ENCODE measurements at regions not wholly inside any gene's neighbourhood (a gene's known extent, or its start where the extent isn't known, plus 50 kb on each side); places are given as distances from the start of the nearest gene placed in this dataset.
A peak's percentile ranks its signal among the peaks of the same experiment; 100 is the strongest.

DNA sequence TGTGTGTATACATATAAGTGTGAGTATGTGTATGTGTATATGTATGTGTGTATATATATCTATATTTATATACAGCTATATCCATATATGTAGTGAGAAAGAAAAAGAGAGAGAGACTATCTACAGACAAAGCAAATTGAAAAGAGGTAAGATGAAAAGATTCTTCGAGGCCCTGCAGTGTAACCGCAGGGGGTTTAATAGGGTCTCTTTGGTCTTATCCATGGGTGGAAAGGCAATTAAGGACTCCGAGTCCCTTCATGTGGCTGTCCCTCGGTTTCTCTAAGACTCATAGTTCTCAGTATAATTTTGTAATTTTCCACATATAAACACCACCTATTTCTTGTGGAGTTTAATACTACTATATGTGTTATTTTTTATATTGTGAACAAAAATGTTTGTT, 50.6 kb upstream of the JAZF1 start:
- no peak for DNase-seq

DNA sequence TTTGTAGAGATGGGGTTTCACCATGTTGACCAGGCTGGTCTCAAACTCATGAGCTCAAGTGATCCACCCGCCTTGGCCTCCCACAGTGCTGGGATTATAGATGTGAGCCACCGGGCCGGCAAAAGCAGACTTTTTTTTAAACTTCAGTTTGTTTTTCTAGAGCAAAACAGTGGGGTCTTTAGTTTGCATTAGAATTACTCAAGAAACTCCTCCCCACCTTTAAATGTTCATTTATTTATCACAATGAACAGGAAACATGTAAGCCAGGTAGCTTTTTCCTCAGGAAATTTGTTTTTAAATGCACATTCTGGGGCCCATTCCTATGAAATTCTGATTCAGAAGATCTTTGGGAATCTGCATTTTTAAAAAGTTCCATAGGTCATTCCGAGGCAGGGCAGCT, 56.0 kb upstream of the JAZF1 start:
- no peak for DNase-seq

DNA sequence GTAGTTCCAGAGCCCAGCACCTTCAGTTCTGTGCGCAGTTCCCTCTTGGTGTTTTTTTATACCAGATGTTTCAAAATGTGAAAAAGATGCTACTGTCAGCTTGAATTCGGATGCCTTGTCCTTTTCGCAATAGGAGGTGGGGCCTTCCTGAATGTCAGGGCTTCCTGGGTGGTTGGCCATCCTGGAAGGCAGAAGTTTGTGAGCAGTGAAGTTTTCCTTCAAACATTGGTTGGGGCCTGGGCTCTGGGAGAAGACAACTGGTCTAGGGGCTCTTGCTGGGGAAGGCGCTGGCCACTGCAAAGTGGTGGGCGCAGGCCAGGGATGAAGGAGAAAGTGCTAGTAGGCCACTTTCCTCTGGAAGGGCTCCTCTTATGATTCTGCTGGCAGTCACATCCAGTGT, 56.8 kb upstream of the JAZF1 start:
- DNase-seq, result no peak

DNA sequence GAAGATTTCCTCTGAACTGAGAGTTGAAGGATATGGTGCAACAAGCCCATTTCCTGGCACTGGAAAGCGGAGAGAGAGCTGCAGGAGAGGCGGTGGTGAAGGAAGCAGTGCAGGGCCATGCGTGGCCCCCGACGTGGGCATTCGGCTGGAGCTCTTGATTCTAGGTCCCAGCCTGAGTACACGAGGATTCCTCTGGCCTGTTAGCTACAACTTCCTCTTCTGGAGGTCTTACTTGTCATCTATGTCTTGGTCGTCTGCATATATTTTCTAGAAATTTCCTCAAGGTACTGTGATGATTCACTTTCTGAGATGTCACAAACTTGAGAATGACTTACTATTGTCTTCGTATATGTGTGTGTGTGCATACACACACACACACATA, 59.2 kb upstream of the JAZF1 start:
- no peak for DNase-seq

DNA sequence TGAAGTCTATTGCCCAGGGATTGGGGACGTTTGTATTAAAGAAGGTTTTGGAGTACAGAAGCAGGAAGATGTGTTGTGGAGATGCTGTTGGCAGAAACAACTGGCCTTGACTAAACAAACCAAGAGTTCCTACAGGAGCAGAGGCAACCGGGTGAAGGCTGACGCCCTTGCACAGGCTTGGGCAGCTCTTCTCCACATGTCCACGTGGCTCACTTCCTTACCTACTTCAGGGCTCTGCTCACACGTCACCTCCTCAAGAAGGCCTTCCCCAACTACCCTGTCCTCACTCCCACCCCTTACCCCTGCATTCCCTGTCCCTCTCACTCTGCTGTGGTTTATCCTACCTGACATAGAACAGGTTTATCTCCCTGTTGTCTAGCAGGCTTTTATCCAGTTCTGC, 59.9 kb upstream of the JAZF1 start:
- no peak for DNase-seq

DNA sequence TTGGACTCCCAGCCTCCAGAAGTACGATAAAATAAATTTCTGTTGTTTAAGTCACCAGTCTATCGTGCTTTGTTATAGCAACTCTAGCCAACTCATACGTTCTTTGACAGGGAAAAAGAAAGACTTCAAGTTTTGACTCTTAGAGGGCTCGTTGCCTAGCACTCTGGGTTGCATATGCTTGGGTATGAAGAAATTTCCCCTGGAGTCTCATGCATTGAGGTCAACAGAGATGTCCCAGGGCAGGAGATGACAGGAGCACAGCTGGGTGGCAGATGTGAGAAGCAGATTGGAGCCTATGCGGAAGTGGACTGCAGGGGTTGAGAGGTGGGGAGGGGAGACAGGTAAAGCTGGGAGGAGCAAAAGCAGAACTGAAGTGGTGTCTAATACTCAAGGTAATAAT, 63.3 kb upstream of the JAZF1 start:
- no peak for DNase-seq

DNA sequence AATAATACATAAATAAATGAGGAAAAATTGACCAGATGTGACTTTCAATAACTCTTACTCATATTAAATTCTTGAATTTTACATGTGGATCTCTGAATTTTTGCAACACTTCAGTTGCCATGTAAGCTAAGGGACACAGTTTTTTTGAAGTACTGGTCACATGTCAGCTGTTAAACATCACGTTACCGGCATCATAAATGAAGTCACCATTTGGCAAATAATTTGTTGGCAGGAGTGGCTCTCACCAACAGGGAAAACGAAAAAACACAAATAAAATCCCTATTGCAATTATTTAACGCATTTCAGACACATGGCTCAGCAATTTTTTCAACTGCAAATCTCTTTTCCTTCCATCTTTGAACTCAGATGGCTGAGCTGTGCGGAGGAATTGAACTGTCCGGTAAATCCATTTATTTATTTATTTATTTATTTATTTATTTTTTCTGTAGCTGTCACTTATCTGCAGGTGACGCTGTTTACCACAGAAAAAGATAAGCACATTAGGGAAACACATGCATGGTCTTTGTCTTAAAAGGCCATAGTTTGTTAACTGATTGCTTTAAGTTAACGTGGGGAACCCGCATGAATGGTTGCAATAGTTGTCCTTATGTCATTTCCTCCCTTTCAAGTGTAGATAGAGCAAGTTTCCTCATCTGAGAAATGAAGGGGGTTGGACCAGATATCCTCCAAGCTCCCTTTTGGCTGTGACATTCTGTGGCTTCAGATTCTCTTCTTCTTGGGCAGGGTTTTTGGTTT, 64.7 kb upstream of the JAZF1 start:
- no peak for DNase-seq

DNA sequence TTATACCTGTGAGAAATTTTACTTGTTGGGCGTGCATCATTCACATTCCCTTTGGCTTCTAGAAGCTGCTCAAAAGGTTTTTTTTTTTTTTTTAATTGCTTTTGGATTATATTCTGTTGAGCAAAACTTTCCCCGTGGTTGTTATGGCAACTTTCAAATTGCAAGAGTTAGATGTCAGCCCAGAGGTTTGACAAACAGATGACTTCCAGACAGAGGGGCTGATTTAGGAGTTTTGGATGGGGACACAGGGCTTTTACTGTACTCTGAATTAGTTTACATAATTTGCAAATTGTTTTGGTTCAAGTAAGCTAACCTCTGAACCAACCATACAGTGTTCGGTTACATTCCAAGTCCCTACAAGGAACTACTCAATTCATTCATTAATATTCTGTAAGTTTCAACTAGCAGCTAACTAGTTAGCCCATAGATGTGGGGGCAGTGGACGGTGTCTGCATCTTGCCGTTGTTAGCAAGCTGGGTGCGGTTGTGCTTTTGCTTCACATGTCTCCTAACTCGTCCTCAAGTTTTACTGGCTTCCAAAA, 66.4 kb upstream of the JAZF1 start:
- no peak for DNase-seq

DNA sequence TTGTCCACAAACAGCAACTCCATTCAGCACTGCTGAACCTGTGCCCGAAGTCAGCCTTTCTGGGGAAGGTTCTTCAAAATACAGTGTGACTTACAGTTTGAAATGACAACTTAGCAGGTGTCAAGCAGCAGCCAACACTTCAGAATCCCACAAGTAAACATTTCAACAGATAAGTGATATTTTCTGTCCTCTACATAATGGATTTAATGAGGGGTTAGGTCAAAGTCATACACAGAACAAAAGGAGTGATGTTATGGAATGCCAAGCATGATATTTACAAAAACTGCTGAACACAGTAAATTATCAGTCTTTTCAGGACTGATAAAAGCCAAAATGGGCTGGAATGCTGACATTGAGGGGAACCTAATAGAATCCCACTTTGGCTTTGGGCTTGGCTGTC, 77.6 kb upstream of the JAZF1 start:
- DNase-seq, result no peak

DNA sequence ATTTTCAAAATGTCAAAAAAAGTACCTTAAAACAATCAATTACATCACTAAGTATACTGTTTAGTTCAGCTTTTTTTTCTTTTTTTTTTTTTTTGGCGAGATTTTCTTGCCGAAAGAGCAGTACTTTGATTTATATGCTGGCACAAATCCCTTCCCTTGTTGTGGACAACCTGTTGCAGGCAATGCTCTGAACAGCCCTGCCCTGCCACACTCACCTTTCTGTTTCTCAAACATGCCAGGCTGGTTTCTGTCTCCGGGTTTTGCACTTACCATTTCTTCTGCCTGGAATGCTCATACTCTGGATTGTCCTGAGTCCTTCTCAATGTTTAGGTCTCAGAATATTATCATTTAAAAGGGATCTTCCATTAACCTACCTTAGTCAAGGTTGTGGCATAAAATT, 80.4 kb upstream of the JAZF1 start:
- no peak for DNase-seq

DNA sequence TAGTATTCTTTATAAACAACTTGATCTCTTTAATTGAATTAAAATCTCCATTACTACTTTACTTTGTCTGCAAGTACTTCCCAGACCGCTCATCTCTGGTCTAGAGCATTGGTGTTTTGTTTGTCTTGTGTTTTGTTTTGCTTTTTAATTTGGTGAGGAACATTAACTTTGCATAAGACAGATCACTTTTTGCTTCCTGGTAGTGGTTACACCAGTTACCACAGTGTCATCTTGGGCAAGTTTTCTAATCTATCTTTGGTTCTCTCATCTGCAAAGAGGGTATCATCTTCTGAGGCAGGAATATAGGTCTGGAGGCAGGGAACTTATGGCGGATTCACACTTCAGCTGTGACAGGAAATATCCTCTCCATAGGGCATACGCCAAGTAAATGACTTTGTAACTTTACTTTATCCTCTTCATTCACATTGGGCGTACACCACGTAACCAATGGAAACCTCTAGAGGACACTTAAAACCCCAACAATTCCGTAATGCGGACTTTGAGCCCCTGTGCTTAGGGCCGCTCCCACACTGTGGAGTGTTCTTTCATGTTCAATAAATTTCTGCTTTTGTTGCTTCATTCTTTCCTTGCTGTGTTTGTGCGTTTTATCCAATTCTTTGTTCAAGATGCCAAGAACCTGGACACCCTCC, 83.2 kb upstream of the JAZF1 start:
- DNase-seq, result no peak

DNA sequence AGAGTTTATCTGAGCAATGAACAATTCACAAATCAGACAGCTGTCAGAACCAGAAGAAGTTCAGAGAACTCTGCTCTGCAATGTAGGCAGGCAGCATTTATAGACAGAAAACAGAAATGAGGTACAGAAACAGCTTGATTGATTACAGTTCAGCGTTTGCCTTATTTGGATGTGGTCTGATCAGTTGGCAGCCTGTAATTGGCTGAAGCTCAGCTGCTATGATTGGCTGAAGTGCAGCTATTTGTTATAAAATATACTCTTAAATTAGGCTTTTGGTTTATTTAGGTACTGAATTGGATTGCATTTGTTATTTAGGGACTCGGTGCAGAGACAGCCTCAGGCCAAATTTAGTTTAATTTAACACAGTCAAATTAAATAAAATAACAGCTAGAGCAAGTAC, 85.8 kb upstream of the JAZF1 start:
- no peak for DNase-seq

DNA sequence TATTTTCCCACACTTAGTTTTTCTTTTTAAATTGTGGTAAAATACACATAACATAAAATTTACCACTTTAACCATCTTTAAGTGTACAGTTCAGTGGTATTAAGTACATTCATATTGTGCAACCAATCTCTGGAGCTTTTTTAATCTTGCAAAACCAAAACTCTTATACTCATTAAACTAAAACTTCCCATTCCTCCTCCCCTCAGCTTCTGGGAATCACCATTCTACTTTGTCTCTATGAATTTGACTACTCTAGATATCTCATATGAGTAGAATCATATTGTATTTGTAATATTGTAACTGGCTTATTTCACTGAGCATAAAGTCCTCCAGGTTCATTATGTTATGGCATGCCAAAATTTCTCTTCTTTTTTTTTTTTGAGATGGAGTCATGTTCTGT, 86.4 kb upstream of the JAZF1 start:
- DNase-seq, result no peak

DNA sequence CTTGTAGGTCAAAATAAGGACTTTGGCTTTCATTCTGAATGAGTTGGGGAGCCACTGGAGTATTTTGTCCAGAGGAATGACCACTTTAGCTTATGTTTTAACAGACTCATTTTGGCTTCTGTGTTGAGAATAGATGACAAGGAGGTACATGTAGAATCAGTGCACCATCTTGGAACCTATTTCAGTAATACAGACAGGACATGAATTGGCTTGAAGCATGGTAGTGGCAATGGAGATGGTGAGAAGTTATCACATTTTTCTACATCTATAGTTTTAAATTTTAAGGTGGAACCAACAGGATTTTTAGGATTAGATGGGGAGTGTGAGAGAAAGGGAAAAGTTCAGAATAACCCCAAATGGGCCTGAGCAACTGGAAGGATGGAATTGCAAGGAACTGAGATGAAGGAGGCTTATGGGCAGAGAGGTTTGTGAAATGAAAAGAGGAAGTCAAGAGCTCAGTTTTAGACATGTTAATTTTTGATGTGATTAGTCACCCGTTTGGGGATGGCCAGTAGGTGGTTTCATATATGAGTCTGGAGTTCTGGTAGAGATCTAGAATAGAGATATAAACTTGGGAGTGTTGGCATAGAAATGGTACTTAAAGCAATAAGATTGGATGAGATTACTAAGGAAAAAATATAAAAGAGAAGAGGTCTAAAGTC, 89.2 kb upstream of the JAZF1 start:
- no peak for DNase-seq

DNA sequence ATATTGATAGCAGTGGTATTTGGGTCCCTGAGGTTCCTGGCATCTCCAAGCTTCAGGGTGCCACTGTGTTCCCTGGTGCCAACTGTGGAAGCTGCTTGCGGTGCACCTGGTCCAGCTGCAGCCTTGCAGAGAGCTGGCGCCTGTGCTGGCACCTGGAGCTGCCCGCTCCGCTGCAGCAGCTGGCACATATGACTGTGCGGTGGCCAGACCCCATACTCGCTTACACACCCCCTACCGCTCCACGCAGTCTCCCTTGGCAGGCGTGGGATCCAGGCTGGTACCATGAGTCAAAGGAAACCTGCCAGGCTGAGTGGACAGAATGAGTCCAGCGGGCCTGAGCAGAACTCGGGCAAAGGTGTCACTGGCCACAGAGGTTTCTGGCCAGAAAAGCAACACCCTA, 89.9 kb upstream of the JAZF1 start:
- no peak for DNase-seq

DNA sequence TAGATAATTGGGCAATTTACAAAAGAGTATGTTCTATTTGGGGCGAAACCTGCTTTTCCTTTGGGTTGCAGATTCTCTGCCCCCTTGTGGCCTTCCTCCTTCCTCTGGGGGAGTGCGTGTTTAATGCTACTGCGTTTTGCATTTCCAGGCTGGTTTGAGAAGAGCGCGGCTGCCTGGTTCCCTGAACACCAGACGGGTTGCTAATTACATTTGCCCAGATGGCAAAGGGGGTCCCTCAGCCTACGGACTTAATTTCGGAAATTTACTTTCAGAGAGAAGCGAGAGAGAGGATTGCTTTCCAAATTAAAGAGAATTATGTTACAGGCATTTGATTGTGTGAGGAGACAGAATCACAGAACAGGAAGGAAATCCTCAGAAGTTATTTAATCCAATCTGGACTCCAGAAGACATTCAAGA, 91.9 kb upstream of the JAZF1 start:
- peak; percentile 83 for DNase-seq

DNA sequence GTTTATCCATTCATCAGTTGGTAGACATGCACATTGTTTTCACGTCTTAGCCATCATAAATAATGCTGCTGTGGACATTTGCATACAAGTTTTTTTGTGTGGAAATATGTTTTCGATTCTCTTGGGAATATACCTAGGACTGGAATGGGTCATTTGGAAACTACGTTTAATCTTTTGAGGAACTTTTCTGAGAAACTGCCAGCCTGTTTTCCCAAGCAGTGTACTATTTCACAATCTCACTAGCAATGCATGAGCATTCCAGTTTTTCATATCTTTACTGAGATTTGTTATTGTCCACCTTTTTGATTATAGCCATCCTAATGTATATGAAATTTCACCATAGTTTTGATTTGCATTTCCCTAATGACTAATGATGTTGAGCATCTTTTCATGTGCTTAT, 95.7 kb upstream of the JAZF1 start:
- DNase-seq, result no peak

DNA sequence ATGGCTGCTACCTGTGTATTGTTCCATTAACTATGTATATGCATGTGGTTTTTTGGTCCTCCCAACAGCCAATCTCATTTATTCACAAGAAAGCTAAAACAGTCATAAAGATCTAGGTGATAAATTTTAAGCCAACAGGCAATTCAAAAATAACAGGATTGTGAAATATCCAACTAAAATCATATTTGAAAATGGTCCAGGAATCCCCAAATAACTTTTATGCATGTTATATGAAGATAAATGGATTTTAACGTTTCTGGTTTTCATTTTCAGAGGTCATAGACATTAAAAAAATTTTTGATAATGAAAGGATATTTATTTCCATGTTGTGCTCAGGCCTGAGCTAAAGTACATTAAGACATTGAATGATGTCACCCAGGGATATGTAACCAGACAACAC, 96.8 kb upstream of the JAZF1 start:
- no peak for DNase-seq

DNA sequence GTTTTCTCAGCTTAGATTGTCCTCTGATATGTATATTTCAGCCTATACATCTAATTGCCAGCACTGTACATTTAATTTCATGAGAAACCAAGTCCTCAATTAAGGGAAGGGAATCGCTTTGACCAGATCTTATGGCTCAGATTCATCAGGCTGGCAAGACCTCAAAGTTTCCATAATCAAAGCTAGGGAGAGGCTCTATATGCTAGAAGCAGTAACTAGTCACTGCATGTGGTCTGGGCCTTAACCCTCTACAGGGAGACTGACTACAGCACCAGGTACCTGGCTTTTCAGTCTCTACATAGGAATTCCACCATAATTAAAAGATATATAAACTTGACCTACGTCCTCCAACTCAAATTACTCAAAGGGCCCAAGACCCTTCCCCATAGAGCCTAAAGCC, 97.4 kb upstream of the JAZF1 start:
- no peak for DNase-seq

DNA sequence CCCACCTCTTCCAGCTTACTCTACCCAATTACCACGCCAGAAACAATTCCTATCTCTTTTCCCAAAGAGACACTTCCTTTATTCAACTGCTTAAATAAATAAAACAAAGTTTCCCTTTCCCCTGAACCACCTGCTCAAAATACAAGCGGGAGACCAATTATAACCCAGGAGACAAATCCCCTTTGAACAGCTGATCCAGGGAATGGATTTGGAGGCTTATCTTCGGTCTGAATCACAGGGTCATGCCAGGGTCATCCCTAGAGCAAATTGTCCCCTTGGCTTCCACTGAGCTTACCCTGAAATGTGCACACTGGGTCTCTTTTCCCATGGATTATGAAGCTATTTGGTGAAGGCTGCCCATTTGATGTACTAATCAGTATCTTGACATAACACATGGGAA, 99.9 kb upstream of the JAZF1 start:
- DNase-seq, result no peak

DNA sequence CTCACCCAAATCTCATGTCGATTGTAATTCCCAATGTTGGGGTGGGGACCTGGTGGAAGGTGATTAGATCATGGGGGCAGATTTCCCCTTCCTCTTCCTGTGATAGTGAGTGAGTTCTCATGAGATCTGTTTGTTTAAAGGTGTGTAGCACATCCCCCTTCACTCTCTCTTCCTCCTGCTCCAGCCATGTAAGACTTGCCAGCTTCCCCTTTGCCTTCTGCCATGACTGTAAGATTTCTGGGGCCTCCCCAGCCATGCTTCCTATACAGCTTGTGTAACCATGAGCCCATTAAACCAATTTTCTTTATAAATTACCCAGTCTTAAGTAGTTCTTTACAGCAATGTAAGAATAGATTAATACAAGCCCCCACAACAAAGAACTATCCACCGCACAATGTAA, 109.9 kb upstream of the JAZF1 start:
- DNase-seq, result no peak

DNA sequence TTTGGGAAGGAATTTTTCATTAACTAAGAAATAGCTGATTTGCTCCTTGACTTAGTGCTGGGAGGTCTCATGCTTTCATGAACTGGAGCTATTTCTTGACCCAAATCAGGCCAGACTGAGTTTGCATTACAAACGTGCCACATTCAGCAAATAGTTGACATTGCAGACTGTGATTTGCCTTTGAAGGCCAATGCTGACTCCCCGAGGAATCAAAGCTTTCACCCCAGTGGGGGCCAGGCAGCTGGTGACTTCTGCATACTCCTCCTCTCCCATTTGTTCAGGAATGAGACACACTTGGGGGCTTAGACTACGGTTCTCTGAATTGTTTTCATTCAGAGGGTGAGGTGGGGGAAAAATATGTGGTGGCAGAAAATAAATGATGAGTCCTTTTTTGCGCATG, 111.0 kb upstream of the JAZF1 start:
- DNase-seq, result no peak

DNA sequence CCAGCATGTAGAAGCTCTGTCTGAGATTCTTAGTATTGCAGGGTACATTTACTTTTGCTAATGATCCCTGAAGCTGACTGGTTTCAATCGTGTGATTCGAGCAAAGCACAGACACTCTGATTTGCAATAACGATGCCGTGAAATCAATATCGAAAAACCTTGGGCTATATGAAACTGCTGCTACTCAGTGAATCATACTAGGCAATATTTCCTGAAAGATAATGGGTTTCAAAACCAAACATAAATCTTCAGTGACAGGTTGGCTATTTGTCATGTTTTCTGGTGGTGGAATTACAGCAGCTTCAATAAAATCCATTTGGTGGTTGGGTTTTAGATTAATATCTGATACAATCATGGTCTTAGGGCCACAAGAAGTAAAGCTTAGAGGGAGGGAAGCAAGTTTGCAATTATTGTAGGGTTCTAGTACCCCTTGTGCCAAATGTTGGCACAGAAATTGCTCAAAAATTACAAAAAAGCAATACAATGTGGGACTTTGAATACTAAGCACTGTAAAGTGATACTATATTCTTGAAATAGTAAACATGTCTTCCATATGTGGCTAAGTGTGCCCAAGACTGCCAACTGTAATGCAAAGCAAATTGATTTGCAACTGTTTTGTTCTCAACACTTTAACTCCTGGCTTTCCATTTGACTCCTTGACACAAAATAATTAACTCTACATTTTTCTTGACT, 112.4 kb upstream of the JAZF1 start:
- no peak for DNase-seq

DNA sequence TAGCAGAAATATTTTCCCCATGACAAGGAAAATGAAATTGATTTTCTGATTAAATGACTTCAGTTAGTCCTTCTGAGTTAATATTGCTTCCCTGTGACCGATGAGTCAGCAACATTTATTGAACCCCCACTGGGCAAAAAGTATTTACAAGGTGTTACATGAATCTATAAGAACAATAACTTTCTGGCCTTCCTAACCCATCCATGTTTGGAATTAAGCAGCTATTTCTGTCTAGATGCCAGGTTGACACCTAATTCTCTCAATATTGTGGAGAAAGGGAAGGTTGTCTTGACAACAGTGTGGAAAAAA, 112.9 kb upstream of the JAZF1 start:
- DNase-seq, result no peak

All from NCI-H1694 treated with DMSO at 0.1 percent for 48 hours (cell line).